Panc1 (cell line): ENCODE measurements at regions not wholly inside any gene's neighbourhood (a gene's known extent, or its start where the extent isn't known, plus 50 kb on each side); places are given as distances from the start of the nearest gene placed in this dataset.

ENCODE experiments used
- ATAC-seq: fragments of 200-7000 bp; cut with Tn5 transposase; 2 replicates; pipeline ENCODE4 v1.9.1; 2020; ENCODE audit warnings: mild to moderate bottlenecking, moderate library complexity
- BruUV-seq: library from RNA; stranded (reverse); fragments of 400-500 nt; replicated peaks from 2 replicates; lab custom pipeline; 2021; lab: Mats Ljungman, UMichigan
- CTCF ChIA-PET: fragments of 300-600 bp; sonication (Branson Sonifier 250); formaldehyde crosslinking; loops from one replicate; lab custom pipeline; 2022; ENCODE audit warnings: antibody characterized with exemption; lab: Charles Lee
- POLR2A ChIA-PET: fragments of 300-600 bp; sonication (Branson Sonifier 250); formaldehyde crosslinking; loops from one replicate; lab custom pipeline; 2022; ENCODE audit warnings: antibody characterized with exemption; lab: Charles Lee
- DNase-seq: peaks from one replicate; pipeline ENCODE4 v3.0.0-alpha.2; 2010; ENCODE audit warnings: low read depth, low spot score
- H3K27ac ChIP-seq: 2 replicates; pipeline ENCODE4 v1.5.1; 2011; ENCODE audit warnings: mild to moderate bottlenecking, low read length, inconsistent platforms
- H3K27me3 ChIP-seq: fragments of 200-500 bp; sonication (Bioruptor generic); 2 replicates; pipeline ENCODE4 v1.6.0; 2014; ENCODE audit warnings: low read length, inconsistent platforms; ENCODE audit not compliant: control insufficient read depth, insufficient read depth
- H3K36me3 ChIP-seq: fragments of 200-500 bp; sonication (Bioruptor generic); 2 replicates; pipeline ENCODE4 v1.5.1; 2014; ENCODE audit warnings: inconsistent platforms, mild to moderate bottlenecking, low read length, moderate library complexity; ENCODE audit not compliant: control insufficient read depth, insufficient read depth
- H3K4me1 ChIP-seq: 2 replicates; pipeline ENCODE4 v1.5.1; 2011; ENCODE audit warnings: inconsistent platforms, mild to moderate bottlenecking, low read length, moderate library complexity; ENCODE audit not compliant: control insufficient read depth, insufficient read depth
- H3K4me3 ChIP-seq, 2 experiments: 2 replicates each; pipeline ENCODE4 v1.5.1; 2011 to 2012; ENCODE audit warnings: low read depth in 2 of 2, low read length in 2 of 2, mild to moderate bottlenecking in 2 of 2, inconsistent platforms in 1 of 2, moderate library complexity in 1 of 2
- H3K9me3 ChIP-seq: fragments of 200-500 bp; sonication (Bioruptor generic); 2 replicates; pipeline ENCODE4 v1.5.1; 2014; ENCODE audit warnings: low read depth, mild to moderate bottlenecking, inconsistent platforms, low read length, moderate library complexity; ENCODE audit not compliant: control insufficient read depth, insufficient read depth
- POLR2AphosphoS5 ChIP-seq: IDR thresholded peaks from 2 replicates; pipeline ENCODE4 v1.6.1; 2012; ENCODE audit warnings: mild to moderate bottlenecking, low read depth, low read length, moderate library complexity
- SIN3A ChIP-seq: IDR thresholded peaks from 2 replicates; pipeline ENCODE4 v1.6.1; 2012; ENCODE audit warnings: low read depth, mild to moderate bottlenecking, low read length, moderate library complexity, borderline replicate concordance; ENCODE audit not compliant: insufficient read depth
- TCF7L2 ChIP-seq: IDR thresholded peaks from 2 replicates; pipeline ENCODE4 v1.6.1; 2011; ENCODE audit warnings: mild to moderate bottlenecking, low read depth, low read length, inconsistent platforms
- in situ Hi-C: cut with HindIII; loops from 2 replicates; pipeline ENCODE4 v1.10.0; 2016; ENCODE audit warnings: low sequenced_read_pairs, low pct_unique_long_range_greater_than_20kb
- intact Hi-C: fragments of 100-400 bp; cut with micrococcal nuclease; formaldehyde crosslinking; loops from one replicate; pipeline ENCODE4 v1.10.0; 2022; ENCODE audit not compliant: unreplicated experiment
- TF ChIP-seq, protein P1 (sequence below): fragments of 450-650 bp; IDR thresholded peaks from 2 replicates; pipeline ENCODE4 v1.5.1; 2017; ENCODE audit warnings: mild to moderate bottlenecking
- TF ChIP-seq, protein P2 (sequence below), 2 experiments: IDR thresholded peaks; 2 replicates each; pipeline ENCODE4 v1.6.1; 2011 to 2012; ENCODE audit warnings: low read depth in 2 of 2, control low read depth in 1 of 2, low read length in 1 of 2, mild to moderate bottlenecking in 1 of 2, moderate library complexity in 1 of 2; ENCODE audit not compliant: insufficient read depth in 1 of 2

DNA sequence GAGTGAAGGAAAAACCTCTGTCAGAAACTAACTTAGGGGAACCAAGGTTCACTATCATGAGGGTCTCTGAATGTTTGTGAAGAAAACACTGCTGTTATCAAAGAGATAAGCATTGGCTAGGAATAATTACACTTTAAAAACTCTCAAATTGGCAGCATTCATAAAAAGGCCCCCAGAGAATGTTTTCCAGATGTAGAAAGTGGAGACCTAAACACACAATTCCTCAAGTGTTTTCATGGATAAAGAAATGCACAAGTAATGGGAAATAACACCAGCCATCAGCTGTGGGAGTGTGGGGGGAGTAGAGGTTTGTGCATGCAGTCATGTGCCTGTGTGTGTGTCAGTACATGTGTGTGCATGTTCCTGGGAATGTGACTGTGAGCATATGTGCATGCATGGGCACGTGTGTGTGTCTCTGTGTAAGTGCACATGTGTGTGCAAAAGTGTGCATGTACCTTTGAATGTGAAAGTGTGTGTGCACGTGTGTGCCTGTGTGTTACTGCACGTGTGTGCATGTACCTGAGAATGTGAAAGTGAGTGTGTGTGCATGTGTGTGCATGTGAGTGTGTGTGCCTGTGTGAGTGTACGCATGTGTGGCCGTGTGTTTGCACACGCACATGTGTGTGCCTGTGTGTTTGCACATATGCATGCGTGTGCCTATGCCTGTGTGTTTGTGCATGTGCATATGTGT is 854.3 kb upstream of the SALL3 start:
- Histone ChIP-seq H3K9me3 (0 out of 2 replicates have a peak, but pooled peaks cover 3% of the 10 kb centered on the region), H3K4me3 (no peak overlapping the region), H3K27ac (no peak overlapping the region), H3K36me3 (no peaks in the 10 kb centered on the region), H3K4me1 (no peaks in the 10 kb centered on the region), H3K27me3 (no peaks in the 10 kb centered on the region)
- BruUV-seq = no TSS peak
- no peak for DNase-seq
- in situ Hi-C loops = no loop called here
- no peak for ATAC-seq
- POLR2A ChIA-PET = no interaction called here
- intact Hi-C loops = no loop called here
- no peak for TF ChIP-seq POLR2AphosphoS5
- TF ChIP-seq, protein P1, sequence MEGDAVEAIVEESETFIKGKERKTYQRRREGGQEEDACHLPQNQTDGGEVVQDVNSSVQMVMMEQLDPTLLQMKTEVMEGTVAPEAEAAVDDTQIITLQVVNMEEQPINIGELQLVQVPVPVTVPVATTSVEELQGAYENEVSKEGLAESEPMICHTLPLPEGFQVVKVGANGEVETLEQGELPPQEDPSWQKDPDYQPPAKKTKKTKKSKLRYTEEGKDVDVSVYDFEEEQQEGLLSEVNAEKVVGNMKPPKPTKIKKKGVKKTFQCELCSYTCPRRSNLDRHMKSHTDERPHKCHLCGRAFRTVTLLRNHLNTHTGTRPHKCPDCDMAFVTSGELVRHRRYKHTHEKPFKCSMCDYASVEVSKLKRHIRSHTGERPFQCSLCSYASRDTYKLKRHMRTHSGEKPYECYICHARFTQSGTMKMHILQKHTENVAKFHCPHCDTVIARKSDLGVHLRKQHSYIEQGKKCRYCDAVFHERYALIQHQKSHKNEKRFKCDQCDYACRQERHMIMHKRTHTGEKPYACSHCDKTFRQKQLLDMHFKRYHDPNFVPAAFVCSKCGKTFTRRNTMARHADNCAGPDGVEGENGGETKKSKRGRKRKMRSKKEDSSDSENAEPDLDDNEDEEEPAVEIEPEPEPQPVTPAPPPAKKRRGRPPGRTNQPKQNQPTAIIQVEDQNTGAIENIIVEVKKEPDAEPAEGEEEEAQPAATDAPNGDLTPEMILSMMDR = no peak
- no peak for TF ChIP-seq TCF7L2
- TF ChIP-seq, protein P2, sequence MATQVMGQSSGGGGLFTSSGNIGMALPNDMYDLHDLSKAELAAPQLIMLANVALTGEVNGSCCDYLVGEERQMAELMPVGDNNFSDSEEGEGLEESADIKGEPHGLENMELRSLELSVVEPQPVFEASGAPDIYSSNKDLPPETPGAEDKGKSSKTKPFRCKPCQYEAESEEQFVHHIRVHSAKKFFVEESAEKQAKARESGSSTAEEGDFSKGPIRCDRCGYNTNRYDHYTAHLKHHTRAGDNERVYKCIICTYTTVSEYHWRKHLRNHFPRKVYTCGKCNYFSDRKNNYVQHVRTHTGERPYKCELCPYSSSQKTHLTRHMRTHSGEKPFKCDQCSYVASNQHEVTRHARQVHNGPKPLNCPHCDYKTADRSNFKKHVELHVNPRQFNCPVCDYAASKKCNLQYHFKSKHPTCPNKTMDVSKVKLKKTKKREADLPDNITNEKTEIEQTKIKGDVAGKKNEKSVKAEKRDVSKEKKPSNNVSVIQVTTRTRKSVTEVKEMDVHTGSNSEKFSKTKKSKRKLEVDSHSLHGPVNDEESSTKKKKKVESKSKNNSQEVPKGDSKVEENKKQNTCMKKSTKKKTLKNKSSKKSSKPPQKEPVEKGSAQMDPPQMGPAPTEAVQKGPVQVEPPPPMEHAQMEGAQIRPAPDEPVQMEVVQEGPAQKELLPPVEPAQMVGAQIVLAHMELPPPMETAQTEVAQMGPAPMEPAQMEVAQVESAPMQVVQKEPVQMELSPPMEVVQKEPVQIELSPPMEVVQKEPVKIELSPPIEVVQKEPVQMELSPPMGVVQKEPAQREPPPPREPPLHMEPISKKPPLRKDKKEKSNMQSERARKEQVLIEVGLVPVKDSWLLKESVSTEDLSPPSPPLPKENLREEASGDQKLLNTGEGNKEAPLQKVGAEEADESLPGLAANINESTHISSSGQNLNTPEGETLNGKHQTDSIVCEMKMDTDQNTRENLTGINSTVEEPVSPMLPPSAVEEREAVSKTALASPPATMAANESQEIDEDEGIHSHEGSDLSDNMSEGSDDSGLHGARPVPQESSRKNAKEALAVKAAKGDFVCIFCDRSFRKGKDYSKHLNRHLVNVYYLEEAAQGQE (IDR thresholded peaks at IDR 0.05; ENCODE audit: insufficient read depth in 1 of 2, low read depth in 2 of 2, low read length in 1 of 2) = no peak
- no peak for TF ChIP-seq SIN3A
- CTCF ChIA-PET = no interaction called here

DNA sequence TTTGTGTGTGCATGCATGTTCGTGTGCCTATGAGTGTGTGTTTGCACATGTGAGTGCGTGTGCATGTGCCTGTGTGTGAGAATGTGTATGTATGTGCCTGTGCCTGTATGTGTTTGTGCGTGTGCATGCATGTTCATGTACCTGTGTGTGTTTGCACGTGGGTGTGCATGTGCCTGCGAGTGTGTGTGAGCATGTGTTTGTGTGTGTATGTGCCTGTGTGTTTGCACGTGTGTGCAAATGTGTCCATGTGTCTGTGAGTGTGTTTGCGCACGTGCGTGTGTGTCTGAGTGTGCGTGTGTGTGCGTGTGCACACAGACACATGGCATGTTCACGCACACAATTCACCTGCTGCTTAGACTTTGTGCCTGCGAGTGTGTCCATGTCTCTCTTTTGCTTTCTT is 853.5 kb upstream of the SALL3 start:
- H3K27me3 ChIP-seq = no peaks in the 10 kb centered on the region
- no peak for ATAC-seq
- 0 out of 2 replicates have a peak, but pooled peaks cover 3% of the 10 kb centered on the region for H3K9me3 ChIP-seq
- H3K4me3 ChIP-seq = no peak overlapping the region
- no peak for DNase-seq
- H3K27ac ChIP-seq = no peak overlapping the region
- in situ Hi-C loops = no loop called here
- no TSS peak for BruUV-seq
- intact Hi-C loops = no loop called here
- ChIA-PET POLR2A (no interaction called here), CTCF (no interaction called here)
- TF ChIP-seq, protein P2 (IDR thresholded peaks at IDR 0.05; ENCODE audit: insufficient read depth in 1 of 2, low read depth in 2 of 2, low read length in 1 of 2) = no peak
- no peak for TF ChIP-seq POLR2AphosphoS5
- TF ChIP-seq TCF7L2 = no peak
- TF ChIP-seq SIN3A = no peak
- TF ChIP-seq, protein P1 = no peak
- no peaks in the 10 kb centered on the region for H3K4me1 ChIP-seq
- no peaks in the 10 kb centered on the region for H3K36me3 ChIP-seq
